Thoracic aorta (tissue), 2 donors: ENCODE measurements at regions not wholly inside any gene's neighbourhood (a gene's known extent, or its start where the extent isn't known, plus 50 kb on each side); places are given as distances from the start of the nearest gene placed in this dataset.

Experiments used
- ATAC-seq: fragments of 150-250 bp; one replicate; pipeline ENCODE4 v1.8.0; 2017; ENCODE audit warnings: low read depth; ENCODE audit not compliant: insufficient number of reproducible peaks, low FRiP score
- DNase-seq: peaks from one replicate; pipeline ENCODE4 v3.0.0-alpha.2; 2020; ENCODE audit warnings: low spot score
- H3K27ac ChIP-seq, 2 donors: fragments of 200-600 bp; sonication (generic); 1 replicate in 1 of 2; 2 replicates in 1 of 2; pipeline ENCODE4 v1.5.1; 2016; ENCODE audit warnings: mild to moderate bottlenecking in 2 of 2, moderate library complexity in 2 of 2
- H3K27me3 ChIP-seq: fragments of 200-600 bp; sonication (generic); replicated peaks from 2 replicates; pipeline ENCODE4 v1.6.0; 2016; ENCODE audit warnings: mild to moderate bottlenecking; ENCODE audit not compliant: insufficient read depth
- H3K36me3 ChIP-seq: fragments of 200-600 bp; sonication (generic); one replicate; pipeline ENCODE4 v1.5.1; 2016
- H3K4me1 ChIP-seq, 2 donors: fragments of 200-600 bp; sonication (generic); 1 replicate in 1 of 2; 2 replicates in 1 of 2; pipeline versions ENCODE4 v1.5.1 to v1.6.0; 2016; ENCODE audit warnings: low read depth in 2 of 2, mild to moderate bottlenecking in 1 of 2; ENCODE audit not compliant: control insufficient read depth in 1 of 2
- H3K4me3 ChIP-seq: fragments of 200-600 bp; sonication (generic); 2 replicates; pipeline ENCODE4 v1.5.1; 2016; ENCODE audit warnings: mild to moderate bottlenecking
- H3K9me3 ChIP-seq: fragments of 200-600 bp; sonication (generic); 2 replicates; pipeline ENCODE4 v1.5.1; 2016
- CTCF ChIP-seq: fragments of 200-600 bp; sonication (generic); IDR thresholded peaks from one replicate; pipeline ENCODE4 v1.5.1; 2019; ENCODE audit warnings: antibody characterized with exemption

GRCh38 chr11:98828986-98829708, 191.6 kb upstream of the CNTN5 start:
- no peaks in the 10 kb centered on the region for H3K4me1 ChIP-seq
- H3K4me3 ChIP-seq = no peak overlapping the region
- no peak overlapping the region for H3K27ac ChIP-seq
- H3K9me3 ChIP-seq = no peaks in the 10 kb centered on the region
- no peaks in the 10 kb centered on the region for H3K27me3 ChIP-seq
- ATAC-seq (no peak), DNase-seq (no peak)
- no peaks in the 10 kb centered on the region for H3K36me3 ChIP-seq
- TF ChIP-seq CTCF = no peak

- H3K9me3 ChIP-seq = no peaks in the 10 kb centered on the region
- no peak overlapping the region for H3K4me3 ChIP-seq
- no peak for DNase-seq
- no peak for TF ChIP-seq CTCF
- H3K4me1 ChIP-seq = no peaks in the 10 kb centered on the region
- ATAC-seq = no peak
- H3K36me3 ChIP-seq = no peaks in the 10 kb centered on the region
- no peak overlapping the region for H3K27ac ChIP-seq
- no peaks in the 10 kb centered on the region for H3K27me3 ChIP-seq
These were observed 190.8 kb upstream of the CNTN5 start for GRCh38 chr11:98829971-98830370.

- Histone ChIP-seq H3K36me3 (no peaks in the 10 kb centered on the region), H3K27ac (no peak overlapping the region), H3K4me3 (no peak overlapping the region), H3K4me1 (no peaks in the 10 kb centered on the region), H3K27me3 (no peaks in the 10 kb centered on the region), H3K9me3 (no peaks in the 10 kb centered on the region)
- ATAC-seq (no peak), DNase-seq (no peak)
- no peak for TF ChIP-seq CTCF
These were observed 186.0 kb upstream of the CNTN5 start for GRCh38 chr11:98834776-98835175.

GRCh38 chr11:98835335-98835734, 185.4 kb upstream of the CNTN5 start:
- ATAC-seq = no peak
- DNase-seq = no peak
- H3K27ac ChIP-seq = no peak overlapping the region
- no peak for TF ChIP-seq CTCF
- no peaks in the 10 kb centered on the region for H3K27me3 ChIP-seq
- H3K36me3 ChIP-seq = no peaks in the 10 kb centered on the region
- H3K4me3 ChIP-seq = no peak overlapping the region
- no peaks in the 10 kb centered on the region for H3K9me3 ChIP-seq
- no peaks in the 10 kb centered on the region for H3K4me1 ChIP-seq

- DNase-seq = no peak
- no peak for ATAC-seq
- H3K36me3 ChIP-seq = no peaks in the 10 kb centered on the region
- no peak for TF ChIP-seq CTCF
- no peak overlapping the region for H3K27ac ChIP-seq
- no peaks in the 10 kb centered on the region for H3K27me3 ChIP-seq
- no peaks in the 10 kb centered on the region for H3K9me3 ChIP-seq
- H3K4me1 ChIP-seq = no peaks in the 10 kb centered on the region
- H3K4me3 ChIP-seq = no peak overlapping the region
These were observed 184.6 kb upstream of the CNTN5 start for GRCh38 chr11:98836156-98836555.
